NCI-H1105 (cell line): ENCODE measurements at regions not wholly inside any gene's neighbourhood (a gene's known extent, or its start where the extent isn't known, plus 50 kb on each side); places are given as distances from the start of the nearest gene placed in this dataset.

Experiments
- DNase-seq: peaks from one replicate; lab custom pipeline; 2025; lab: John Stamatoyannopoulos, UW

GRCh38 chr10:33813415-33813814 is 478.9 kb upstream of the NRP1 start:
- DNase-seq: no peak

DNA sequence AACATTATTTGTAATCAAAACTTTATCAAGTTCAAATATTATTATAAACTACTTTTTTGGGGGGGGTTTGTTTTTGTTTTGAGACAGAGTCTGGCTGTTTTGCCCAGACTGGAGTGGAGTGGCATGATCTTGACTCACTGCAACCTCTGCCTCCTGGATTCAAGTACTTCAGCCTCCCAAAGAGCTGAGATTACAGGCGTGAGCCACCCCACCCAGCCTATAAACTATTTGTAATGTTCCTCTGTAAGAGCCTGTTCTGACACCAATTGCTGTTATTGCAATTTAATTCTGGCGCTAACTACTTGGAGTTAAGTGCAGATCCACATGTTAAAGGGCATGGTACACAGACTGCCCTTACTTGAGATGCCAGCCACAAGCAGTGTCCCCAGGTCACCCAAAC is 478.1 kb upstream of the NRP1 start:
- DNase-seq: no peak

DNA sequence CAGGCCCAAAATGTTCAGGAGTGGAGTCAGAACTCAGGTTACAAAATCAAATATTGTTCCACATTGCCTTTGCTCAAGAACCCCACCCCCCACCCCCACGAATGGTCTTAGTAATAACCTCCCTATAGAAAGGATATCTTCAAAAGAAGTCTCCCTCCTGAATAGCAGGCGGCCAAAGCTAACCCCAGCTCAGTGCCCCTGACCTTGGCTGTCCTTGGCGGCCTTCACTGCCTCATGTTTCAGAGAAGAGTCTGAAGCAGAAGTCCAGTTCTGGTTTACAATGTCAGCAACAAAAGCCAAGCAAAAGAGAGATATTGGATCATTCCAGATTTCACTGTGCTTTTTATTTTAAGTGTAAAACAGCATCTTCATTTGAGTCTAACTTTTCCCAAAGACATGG is 476.5 kb upstream of the NRP1 start:
- DNase-seq: no peak

DNA sequence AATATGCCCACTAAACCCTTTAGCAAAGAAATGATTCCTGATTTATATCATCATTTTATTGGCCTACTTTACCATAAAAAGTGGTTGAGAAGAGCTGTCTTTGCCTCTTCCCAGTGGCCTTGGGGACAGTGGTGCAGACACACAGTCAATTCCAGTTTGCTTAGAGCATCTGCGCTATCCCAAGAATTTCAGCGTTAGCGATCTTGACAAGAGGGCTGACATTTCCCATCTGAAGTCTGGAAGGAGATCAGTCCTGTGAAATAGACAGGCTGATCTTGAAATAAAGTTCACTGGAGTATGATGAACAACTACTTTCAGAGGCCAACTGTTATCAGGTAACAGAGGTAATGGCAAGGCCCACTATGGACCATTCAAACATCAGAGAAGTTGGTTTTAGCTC is 475.3 kb upstream of the NRP1 start:
- no peak for DNase-seq

DNA sequence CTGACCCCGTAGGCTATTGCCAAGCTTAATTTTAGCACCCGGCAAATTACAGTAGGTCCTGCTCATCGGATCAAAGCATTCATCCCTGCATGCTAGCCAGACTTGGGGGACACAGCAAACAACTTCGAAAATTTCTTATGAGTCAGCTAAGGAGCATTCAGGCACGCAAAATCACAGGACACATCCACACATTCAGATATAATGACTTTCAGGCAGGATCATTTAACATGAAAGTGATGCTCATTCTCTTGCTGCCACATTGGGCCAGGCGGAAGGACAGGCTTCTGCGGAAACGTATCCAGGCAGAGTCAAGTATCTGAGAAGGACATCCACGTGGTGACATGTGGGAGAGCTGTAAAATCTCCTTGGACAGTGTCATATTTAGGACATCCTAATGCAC is 474.0 kb upstream of the NRP1 start:
- DNase-seq: no peak

- no peak for DNase-seq
These were observed 473.3 kb upstream of the NRP1 start for GRCh38 chr10:33807531-33808359.

DNA sequence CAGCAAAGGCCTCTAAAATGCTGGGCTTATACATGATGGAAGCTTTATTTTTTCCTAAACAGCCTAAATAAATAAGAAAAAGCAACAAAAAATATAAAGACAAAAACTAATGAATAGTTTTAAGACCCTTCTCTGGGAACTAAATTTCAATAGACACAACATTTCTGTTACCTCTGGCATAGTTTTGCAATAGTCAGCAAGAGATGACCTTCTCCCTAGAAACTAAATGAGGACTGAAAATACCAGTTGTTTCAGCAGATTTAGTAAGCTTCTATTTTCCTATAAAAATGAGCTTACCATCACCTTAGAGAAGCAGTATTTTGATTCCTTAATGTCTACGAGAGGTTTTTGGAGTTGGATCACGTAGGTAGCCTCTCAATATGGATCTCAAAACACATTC is 471.4 kb upstream of the NRP1 start:
- no peak for DNase-seq

DNA sequence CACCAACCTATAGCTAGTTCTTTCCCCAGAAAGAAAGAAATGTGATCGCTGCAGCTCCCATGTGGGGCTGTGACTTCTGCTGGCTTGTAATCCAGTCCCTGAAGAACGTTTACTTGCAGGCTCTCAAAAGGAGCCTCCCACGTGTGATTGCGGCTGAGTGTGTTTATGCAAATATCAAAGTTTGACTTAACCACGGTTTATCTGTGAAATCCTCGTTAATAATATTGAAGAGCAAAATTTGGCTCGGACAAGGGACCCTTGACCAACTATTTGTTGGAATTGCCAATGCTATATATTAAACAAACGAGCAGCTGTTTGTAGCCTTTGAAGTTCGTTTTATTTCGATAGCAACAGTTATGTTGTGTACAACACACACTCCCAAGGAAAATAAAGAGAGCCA is 470.1 kb upstream of the NRP1 start:
- DNase-seq: no peak

- DNase-seq: no peak
These were observed 468.8 kb upstream of the NRP1 start for GRCh38 chr10:33803248-33803647.

DNA sequence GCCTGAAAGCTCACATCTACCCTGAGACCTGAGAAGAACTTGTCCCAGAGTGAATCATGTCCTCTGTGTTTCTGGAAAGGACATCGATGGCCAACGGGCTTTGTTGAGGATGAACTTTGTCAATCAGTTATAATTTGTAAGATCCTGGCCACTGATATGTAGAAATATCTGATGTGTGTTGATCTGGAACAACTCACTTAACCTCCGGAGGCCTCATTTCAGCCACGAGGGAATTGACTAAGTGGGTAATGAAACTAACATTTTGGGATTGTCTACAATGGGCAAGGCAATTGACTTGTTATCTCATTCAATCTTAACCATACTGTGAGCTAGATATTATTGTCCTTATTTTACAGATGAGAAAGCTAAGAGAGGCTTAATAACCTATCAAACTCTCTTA is 468.1 kb upstream of the NRP1 start:
- no peak for DNase-seq

DNA sequence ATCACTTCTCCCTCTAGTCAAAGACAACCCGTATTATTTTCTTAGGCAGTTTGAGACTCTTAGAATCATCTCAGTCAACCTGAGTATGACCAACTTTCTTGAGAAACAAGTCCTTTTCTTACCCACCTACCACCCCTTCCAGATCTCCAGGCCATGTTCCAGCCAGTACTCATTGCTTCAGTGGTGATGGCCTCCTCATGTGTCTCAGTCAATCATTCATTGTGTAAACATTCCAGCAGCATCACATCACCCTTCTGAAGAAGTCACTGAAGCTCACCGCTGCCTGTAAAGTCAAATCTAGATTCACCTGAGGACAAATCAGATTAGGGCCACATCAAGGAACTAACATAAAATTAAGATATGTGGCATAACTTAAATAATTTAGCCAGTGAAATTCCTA is 467.2 kb upstream of the NRP1 start:
- DNase-seq: no peak

DNA sequence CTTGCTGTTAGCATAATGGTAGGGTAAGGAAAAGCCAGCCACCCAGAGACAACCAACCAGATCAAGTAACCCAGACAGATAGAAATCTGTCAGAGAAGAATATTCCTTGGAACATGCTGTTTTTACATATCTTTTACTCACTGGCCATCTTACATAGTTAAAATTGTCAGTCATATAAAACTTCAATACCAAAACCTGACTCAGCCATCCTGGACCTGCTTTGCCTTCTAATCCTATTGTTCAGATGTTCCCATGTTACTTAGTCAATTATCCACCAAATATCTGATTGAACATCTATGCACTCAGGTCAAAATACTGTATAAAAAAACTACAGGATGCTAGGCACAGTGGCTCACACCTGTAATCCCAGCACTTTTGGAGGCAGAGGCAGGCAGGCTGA is 466.5 kb upstream of the NRP1 start:
- DNase-seq: no peak

GRCh38 chr10:33800545-33800944 is 466.1 kb upstream of the NRP1 start:
- DNase-seq: no peak

DNA sequence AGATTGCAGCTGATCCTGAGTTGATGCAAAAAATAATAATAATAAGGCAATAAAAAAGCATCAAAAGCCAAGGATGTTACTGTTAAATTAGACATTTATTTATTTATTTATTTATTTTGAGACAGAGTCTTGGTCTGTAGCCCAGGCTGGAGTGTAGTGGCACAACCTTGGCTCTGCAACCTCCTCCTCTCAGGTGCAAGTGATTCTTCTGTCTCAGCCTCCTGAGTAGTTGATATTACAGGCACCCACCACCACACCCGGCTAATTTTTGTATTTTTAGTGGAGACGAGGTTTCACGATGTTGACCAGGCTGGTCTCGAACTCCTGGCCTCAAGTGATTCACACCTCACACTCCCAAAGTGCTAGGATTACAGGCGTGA is 465.5 kb upstream of the NRP1 start:
- DNase-seq: no peak

- DNase-seq: no peak
These were observed 464.9 kb upstream of the NRP1 start for GRCh38 chr10:33799281-33799943.

DNA sequence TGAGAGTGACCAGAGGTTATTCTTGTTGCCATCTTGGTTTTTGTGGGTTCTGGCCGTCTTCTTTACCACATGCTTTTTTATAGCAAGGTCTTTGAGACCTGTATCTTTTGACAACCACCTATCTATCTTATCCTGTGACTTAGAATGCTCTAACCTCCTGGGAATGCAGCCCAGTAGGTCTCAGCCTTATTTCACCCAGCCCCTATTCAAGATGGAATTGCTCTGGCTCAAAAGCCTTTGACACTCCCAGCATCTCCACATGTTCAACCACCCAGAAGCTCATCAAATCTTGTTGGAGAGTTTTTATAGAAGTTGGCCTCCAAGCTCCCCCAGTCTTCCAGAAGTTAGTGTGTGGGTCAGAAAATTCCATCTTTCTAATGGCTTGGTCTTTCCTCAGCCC is 464.3 kb upstream of the NRP1 start:
- DNase-seq: no peak

GRCh38 chr10:33796680-33797079 is 462.2 kb upstream of the NRP1 start:
- no peak for DNase-seq

- no peak for DNase-seq
These were observed 461.1 kb upstream of the NRP1 start for GRCh38 chr10:33795529-33795928.

DNA sequence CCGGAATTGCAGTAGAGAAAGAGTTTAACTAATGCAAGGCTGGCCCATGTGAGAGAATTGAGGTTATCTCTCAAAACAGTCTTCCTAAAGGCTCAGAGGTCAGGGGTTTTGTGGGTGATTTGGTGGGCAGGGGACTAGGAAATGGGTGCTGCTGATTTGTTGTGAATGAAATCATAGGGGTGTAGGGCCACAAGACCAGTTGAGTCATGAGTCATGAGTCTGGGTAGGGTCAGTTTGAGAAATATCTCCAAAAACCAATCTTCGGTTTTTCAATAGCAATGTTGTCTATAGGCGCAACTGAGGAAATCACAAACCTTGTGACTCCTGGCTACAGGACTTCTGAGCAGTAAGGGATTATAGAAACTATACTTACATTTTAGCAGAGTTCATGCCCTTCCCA is 460.0 kb upstream of the NRP1 start:
- DNase-seq: no peak

- no peak for DNase-seq
These were observed 459.3 kb upstream of the NRP1 start for GRCh38 chr10:33793793-33794192.

DNA sequence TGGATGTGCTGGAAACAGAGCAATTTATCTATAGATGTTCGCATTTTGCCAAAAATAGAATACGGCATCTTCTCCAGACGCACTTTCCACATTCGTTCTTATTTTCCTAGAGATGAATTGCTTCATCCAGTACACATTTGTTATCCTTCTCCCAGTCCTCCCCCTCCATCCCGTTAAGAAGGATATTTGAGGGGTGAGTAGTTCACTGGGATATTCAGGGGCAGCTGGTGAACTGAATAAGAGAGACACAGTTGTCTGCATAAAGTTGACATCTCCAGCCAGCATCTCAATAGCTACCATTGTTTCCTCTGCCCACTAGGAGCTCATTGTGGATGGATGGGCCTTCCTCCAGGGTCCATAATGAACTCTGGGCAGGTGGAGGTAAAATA is 456.8 kb upstream of the NRP1 start:
- DNase-seq: no peak

- DNase-seq: no peak
These were observed 456.2 kb upstream of the NRP1 start for GRCh38 chr10:33790521-33791271.

DNA sequence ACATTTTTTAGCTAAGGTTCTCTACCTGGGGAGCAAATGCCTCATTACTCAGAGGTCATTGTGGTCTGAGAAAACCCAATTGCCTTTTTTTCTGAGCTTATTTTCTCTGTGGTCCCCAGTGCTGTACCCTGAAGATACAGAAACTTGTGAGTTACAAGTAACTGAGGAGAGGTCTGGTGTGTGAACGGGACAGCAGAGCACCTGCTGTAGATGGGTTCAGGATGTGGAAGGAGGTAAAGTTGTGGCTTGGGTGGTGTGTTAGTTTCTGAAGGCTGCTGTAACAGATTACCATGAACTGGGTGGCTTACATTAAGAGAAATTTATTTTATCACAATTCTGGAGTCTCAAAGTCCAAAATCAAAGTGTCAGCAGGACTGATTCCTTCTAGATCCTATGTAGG is 449.1 kb upstream of the NRP1 start:
- DNase-seq: no peak
